ENCODE measurements at regions not wholly inside any gene's neighbourhood (a gene's known extent, or its start where the extent isn't known, plus 50 kb on each side); places are given as distances from the start of the nearest gene placed in this dataset.

GRCh38 chr7:138208142-138208570, 131.9 kb downstream of the AKR1D1 start:
- TF ChIP-seq, protein P1, sequence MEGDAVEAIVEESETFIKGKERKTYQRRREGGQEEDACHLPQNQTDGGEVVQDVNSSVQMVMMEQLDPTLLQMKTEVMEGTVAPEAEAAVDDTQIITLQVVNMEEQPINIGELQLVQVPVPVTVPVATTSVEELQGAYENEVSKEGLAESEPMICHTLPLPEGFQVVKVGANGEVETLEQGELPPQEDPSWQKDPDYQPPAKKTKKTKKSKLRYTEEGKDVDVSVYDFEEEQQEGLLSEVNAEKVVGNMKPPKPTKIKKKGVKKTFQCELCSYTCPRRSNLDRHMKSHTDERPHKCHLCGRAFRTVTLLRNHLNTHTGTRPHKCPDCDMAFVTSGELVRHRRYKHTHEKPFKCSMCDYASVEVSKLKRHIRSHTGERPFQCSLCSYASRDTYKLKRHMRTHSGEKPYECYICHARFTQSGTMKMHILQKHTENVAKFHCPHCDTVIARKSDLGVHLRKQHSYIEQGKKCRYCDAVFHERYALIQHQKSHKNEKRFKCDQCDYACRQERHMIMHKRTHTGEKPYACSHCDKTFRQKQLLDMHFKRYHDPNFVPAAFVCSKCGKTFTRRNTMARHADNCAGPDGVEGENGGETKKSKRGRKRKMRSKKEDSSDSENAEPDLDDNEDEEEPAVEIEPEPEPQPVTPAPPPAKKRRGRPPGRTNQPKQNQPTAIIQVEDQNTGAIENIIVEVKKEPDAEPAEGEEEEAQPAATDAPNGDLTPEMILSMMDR (IDR thresholded peaks at IDR 0.05): no peak
- TF ChIP-seq POLR2A (IDR thresholded peaks at IDR 0.05): no peak
